Uterus (tissue), 3 donors: ENCODE measurements at regions not wholly inside any gene's neighbourhood (a gene's known extent, or its start where the extent isn't known, plus 50 kb on each side); places are given as distances from the start of the nearest gene placed in this dataset.

Experiments used
- DNase-seq, 2 donors: peaks; one replicate each; pipeline ENCODE4 v3.0.0-alpha.2; 2019 to 2020
- H3K27ac ChIP-seq, 2 donors: fragments of 200-600 bp; sonication (generic); 1 replicate in 1 of 2; 2 replicates in 1 of 2; pipeline ENCODE4 v1.5.1; 2016 to 2018
- H3K27me3 ChIP-seq, 2 donors: fragments of 200-600 bp; sonication (generic); one replicate each; pipeline ENCODE4 v1.5.1; 2018 to 2019; ENCODE audit warnings: control low read depth in 1 of 2
- H3K36me3 ChIP-seq, 2 donors: fragments of 200-600 bp; sonication (generic); one replicate each; pipeline ENCODE4 v1.5.1; 2019; ENCODE audit warnings: control low read depth in 1 of 2
- H3K4me1 ChIP-seq, 2 donors: fragments of 200-600 bp; sonication (generic); one replicate each; pipeline ENCODE4 v1.5.1; 2018 to 2019; ENCODE audit warnings: control low read depth in 1 of 2
- H3K4me3 ChIP-seq, 2 donors: fragments of 200-600 bp; sonication (generic); 1 replicate in 1 of 2; 2 replicates in 1 of 2; pipeline ENCODE4 v1.5.1; 2018 to 2019; ENCODE audit warnings: mild to moderate bottlenecking in 1 of 2
- H3K9me3 ChIP-seq, 2 donors: fragments of 200-600 bp; sonication (generic); one replicate each; pipeline ENCODE4 v1.5.1; 2019; ENCODE audit warnings: control low read depth in 1 of 2
- POLR2A ChIP-seq, 2 donors: fragments of 450-650 bp; IDR thresholded peaks; one replicate each; pipeline ENCODE4 v1.6.1; 2016; ENCODE audit warnings: antibody characterized with exemption in 2 of 2, mild to moderate bottlenecking in 1 of 2, moderate library complexity in 1 of 2
- intact Hi-C: fragments of 100-400 bp; cut with DNase I; formaldehyde crosslinking; loops from one replicate; pipeline ENCODE4 v1.15.1; 2023; ENCODE audit warnings: low total_unique reads
- TF ChIP-seq, protein P1 (sequence below), 4 experiments: fragments of 200-600 bp in 2 of 4; fragments of 450-650 bp in 2 of 4; sonication (generic) in 2 of 4; IDR thresholded peaks; one replicate each; pipeline ENCODE4 v1.5.1; 2016 to 2019; ENCODE audit warnings: antibody characterized with exemption in 4 of 4, mild to moderate bottlenecking in 2 of 4, moderate library complexity in 1 of 4
- donor health status: DM: yes; HTN: yes; CAD: no.

DNA sequence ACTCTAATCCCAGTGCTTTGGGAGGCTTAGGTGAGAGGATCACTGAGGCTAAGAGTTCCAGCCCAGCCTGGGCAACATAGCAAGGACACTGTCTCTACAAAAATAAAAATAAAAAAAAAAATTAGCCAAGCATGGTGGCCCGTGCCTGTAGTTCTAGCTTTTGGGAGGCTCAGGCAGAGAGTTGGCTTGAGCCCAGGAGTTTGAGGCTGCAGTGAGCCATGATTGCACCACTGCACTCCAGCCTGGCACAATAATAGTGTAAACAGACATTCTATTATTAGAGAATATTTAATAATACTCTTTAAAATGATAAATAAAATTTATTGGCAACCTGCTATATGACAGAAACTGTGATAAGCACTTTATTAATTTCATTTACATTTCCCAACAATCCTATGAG, 908.9 kb downstream of the TUSC7 start:
- intact Hi-C loops, result no loop called here
- TF ChIP-seq, protein P1, sequence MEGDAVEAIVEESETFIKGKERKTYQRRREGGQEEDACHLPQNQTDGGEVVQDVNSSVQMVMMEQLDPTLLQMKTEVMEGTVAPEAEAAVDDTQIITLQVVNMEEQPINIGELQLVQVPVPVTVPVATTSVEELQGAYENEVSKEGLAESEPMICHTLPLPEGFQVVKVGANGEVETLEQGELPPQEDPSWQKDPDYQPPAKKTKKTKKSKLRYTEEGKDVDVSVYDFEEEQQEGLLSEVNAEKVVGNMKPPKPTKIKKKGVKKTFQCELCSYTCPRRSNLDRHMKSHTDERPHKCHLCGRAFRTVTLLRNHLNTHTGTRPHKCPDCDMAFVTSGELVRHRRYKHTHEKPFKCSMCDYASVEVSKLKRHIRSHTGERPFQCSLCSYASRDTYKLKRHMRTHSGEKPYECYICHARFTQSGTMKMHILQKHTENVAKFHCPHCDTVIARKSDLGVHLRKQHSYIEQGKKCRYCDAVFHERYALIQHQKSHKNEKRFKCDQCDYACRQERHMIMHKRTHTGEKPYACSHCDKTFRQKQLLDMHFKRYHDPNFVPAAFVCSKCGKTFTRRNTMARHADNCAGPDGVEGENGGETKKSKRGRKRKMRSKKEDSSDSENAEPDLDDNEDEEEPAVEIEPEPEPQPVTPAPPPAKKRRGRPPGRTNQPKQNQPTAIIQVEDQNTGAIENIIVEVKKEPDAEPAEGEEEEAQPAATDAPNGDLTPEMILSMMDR (IDR thresholded peaks at IDR 0.05), result no peak
- Histone ChIP-seq H3K4me3 (no peak overlapping the region), H3K36me3 (no peaks in the 10 kb centered on the region), H3K4me1 (no peaks in the 10 kb centered on the region), H3K27me3 (no peaks in the 10 kb centered on the region), H3K27ac (no peak overlapping the region), H3K9me3 (no peaks in the 10 kb centered on the region)
- no peak for DNase-seq

DNA sequence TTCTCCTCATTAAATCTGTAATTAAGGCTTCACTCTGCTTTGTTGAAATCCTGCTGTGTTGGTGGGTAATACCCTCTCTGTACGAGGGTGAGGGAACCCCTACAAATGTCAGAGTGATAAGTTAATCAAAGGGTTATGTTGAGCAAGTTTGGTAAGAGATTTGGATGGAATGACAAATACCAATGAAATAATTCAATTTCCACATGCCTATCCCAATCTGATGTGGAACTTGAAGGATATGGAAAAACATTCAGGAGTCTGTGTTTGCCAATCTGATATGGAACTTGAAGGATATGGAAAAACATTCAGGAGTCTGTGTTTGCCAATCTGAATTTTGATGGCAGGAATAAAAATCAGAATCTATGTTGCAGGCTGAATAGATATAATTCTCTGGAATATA, 910.2 kb downstream of the TUSC7 start:
- Histone ChIP-seq H3K9me3 (no peaks in the 10 kb centered on the region), H3K4me1 (no peaks in the 10 kb centered on the region), H3K4me3 (no peak overlapping the region), H3K27ac (no peak overlapping the region), H3K27me3 (no peaks in the 10 kb centered on the region), H3K36me3 (no peaks in the 10 kb centered on the region)
- TF ChIP-seq, protein P1 (IDR thresholded peaks at IDR 0.05), result no peak
- TF ChIP-seq POLR2A (IDR thresholded peaks at IDR 0.05), result no peak
- intact Hi-C loops, result no loop called here
- DNase-seq, result no peak

- H3K27ac ChIP-seq, result no peak overlapping the region
- no peak for DNase-seq
- no peaks in the 10 kb centered on the region for H3K4me1 ChIP-seq
- intact Hi-C loops, result no loop called here
- no peaks in the 10 kb centered on the region for H3K9me3 ChIP-seq
- TF ChIP-seq POLR2A (IDR thresholded peaks at IDR 0.05), result no peak
- TF ChIP-seq, protein P1 (IDR thresholded peaks at IDR 0.05), result no peak
- no peak overlapping the region for H3K4me3 ChIP-seq
- no peaks in the 10 kb centered on the region for H3K36me3 ChIP-seq
- H3K27me3 ChIP-seq, result no peaks in the 10 kb centered on the region
Measured at GRCh38 chr3:117622171-117622841, 912.7 kb downstream of the TUSC7 start.

GRCh38 chr3:117624424-117624823, 914.8 kb downstream of the TUSC7 start:
- no peak overlapping the region for H3K27ac ChIP-seq
- no peak for DNase-seq
- intact Hi-C loops, result no loop called here
- TF ChIP-seq, protein P1 (IDR thresholded peaks at IDR 0.05), result no peak
- no peak for TF ChIP-seq POLR2A (IDR thresholded peaks at IDR 0.05)
- no peaks in the 10 kb centered on the region for H3K27me3 ChIP-seq
- no peaks in the 10 kb centered on the region for H3K4me1 ChIP-seq
- H3K4me3 ChIP-seq, result no peak overlapping the region
- H3K9me3 ChIP-seq, result no peaks in the 10 kb centered on the region
- no peaks in the 10 kb centered on the region for H3K36me3 ChIP-seq

DNA sequence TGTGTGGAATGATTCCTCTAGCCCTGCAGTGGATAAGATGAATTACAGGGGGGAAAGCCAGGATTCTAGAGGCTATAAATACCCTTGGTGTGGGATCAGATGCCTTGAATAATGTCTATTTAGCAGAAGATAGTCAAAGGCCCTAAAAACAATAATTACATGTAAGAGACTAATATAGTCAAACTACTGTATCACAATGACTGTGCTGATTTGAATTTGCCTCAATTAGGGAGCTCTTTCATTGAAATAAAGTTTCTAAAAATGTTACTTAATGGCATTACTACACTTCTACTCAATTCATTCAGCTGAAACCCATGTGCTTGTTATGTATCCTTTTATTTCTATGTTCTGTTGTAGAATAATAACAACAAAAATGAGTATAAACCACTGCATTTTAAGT, 915.6 kb downstream of the TUSC7 start:
- intact Hi-C loops, result no loop called here
- Histone ChIP-seq H3K9me3 (no peaks in the 10 kb centered on the region), H3K27ac (no peak overlapping the region), H3K36me3 (no peaks in the 10 kb centered on the region), H3K4me1 (no peaks in the 10 kb centered on the region), H3K27me3 (no peaks in the 10 kb centered on the region), H3K4me3 (no peak overlapping the region)
- no peak for DNase-seq
- TF ChIP-seq, protein P1 (IDR thresholded peaks at IDR 0.05), result no peak
- TF ChIP-seq POLR2A (IDR thresholded peaks at IDR 0.05), result no peak
